HL-60 (cell line): ENCODE measurements at regions not wholly inside any gene's neighbourhood (a gene's known extent, or its start where the extent isn't known, plus 50 kb on each side); places are given as distances from the start of the nearest gene placed in this dataset.
A peak's percentile ranks its signal among the peaks of the same experiment; 100 is the strongest.

Experiments used
- DNase-seq, 2 experiments: peaks; one replicate each; pipeline ENCODE4 v3.0.0-alpha.2; 2010 to 2020; ENCODE audit warnings: low read depth in 1 of 2, low spot score in 1 of 2
- H3K27ac ChIP-seq: fragments of 250-450 bp; sonication (Bioruptor Pico); replicated peaks from 2 replicates; pipeline ENCODE4 v1.5.1; 2020; ENCODE audit warnings: mild to moderate bottlenecking, moderate library complexity
- H3K27me3 ChIP-seq: fragments of 250-450 bp; sonication (Bioruptor Pico); 2 replicates; pipeline ENCODE4 v1.5.1; 2021; ENCODE audit warnings: mild to moderate bottlenecking, moderate library complexity; ENCODE audit not compliant: insufficient read depth, poor library complexity, severe bottlenecking
- H3K4me3 ChIP-seq: replicated peaks from 2 replicates; pipeline ENCODE4 v1.5.1; 2011; ENCODE audit warnings: mild to moderate bottlenecking, control low read depth, low read length; ENCODE audit not compliant: insufficient read depth
- GABPA ChIP-seq: IDR thresholded peaks from 2 replicates; pipeline ENCODE4 v1.6.1; 2012; ENCODE audit warnings: low read depth
- POLR2AphosphoS5 ChIP-seq: IDR thresholded peaks from 2 replicates; pipeline ENCODE4 v1.6.1; 2012; ENCODE audit warnings: low read depth
- SPI1 ChIP-seq: IDR thresholded peaks from 2 replicates; pipeline ENCODE4 v1.6.1; 2012; ENCODE audit warnings: low read depth, mild to moderate bottlenecking, borderline replicate concordance
- TF ChIP-seq, protein P1 (sequence below): IDR thresholded peaks from one replicate; pipeline ENCODE4 v1.5.1; 2011; ENCODE audit warnings: low read length, control low read depth, inconsistent platforms; ENCODE audit not compliant: insufficient read depth
- TF ChIP-seq, protein P2 (sequence below): IDR thresholded peaks from 2 replicates; pipeline ENCODE4 v1.6.1; 2012; ENCODE audit warnings: low read depth; ENCODE audit not compliant: insufficient replicate concordance

DNA sequence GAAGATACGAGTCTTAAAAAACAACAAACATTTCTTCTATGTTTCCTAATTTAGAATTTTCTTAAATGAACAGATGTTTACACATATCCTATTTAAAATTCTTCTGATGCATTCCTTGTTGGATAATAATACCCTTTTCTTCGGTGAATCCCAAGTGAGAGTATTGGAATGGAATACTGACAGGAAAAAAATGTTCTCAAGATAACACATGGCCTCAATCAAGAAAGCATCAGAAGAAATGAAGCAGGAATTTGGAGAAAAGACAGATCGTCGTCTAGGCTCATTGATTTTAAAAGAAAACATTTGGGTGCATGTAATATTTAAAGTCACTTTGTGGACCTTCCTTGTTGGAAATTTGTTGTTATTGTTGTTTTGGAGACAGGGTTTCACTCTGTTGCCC lies 196.9 kb upstream of the ANK2 start:
- Histone ChIP-seq H3K27ac (no peak overlapping the region), H3K4me3 (no peak overlapping the region), H3K27me3 (no peaks in the 10 kb centered on the region)
- no peak for DNase-seq
- TF ChIP-seq, protein P1, sequence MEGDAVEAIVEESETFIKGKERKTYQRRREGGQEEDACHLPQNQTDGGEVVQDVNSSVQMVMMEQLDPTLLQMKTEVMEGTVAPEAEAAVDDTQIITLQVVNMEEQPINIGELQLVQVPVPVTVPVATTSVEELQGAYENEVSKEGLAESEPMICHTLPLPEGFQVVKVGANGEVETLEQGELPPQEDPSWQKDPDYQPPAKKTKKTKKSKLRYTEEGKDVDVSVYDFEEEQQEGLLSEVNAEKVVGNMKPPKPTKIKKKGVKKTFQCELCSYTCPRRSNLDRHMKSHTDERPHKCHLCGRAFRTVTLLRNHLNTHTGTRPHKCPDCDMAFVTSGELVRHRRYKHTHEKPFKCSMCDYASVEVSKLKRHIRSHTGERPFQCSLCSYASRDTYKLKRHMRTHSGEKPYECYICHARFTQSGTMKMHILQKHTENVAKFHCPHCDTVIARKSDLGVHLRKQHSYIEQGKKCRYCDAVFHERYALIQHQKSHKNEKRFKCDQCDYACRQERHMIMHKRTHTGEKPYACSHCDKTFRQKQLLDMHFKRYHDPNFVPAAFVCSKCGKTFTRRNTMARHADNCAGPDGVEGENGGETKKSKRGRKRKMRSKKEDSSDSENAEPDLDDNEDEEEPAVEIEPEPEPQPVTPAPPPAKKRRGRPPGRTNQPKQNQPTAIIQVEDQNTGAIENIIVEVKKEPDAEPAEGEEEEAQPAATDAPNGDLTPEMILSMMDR, result no peak
- TF ChIP-seq, protein P2, sequence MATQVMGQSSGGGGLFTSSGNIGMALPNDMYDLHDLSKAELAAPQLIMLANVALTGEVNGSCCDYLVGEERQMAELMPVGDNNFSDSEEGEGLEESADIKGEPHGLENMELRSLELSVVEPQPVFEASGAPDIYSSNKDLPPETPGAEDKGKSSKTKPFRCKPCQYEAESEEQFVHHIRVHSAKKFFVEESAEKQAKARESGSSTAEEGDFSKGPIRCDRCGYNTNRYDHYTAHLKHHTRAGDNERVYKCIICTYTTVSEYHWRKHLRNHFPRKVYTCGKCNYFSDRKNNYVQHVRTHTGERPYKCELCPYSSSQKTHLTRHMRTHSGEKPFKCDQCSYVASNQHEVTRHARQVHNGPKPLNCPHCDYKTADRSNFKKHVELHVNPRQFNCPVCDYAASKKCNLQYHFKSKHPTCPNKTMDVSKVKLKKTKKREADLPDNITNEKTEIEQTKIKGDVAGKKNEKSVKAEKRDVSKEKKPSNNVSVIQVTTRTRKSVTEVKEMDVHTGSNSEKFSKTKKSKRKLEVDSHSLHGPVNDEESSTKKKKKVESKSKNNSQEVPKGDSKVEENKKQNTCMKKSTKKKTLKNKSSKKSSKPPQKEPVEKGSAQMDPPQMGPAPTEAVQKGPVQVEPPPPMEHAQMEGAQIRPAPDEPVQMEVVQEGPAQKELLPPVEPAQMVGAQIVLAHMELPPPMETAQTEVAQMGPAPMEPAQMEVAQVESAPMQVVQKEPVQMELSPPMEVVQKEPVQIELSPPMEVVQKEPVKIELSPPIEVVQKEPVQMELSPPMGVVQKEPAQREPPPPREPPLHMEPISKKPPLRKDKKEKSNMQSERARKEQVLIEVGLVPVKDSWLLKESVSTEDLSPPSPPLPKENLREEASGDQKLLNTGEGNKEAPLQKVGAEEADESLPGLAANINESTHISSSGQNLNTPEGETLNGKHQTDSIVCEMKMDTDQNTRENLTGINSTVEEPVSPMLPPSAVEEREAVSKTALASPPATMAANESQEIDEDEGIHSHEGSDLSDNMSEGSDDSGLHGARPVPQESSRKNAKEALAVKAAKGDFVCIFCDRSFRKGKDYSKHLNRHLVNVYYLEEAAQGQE, result no peak
- TF ChIP-seq POLR2AphosphoS5 (no peak), SPI1 (no peak), GABPA (no peak)

DNA sequence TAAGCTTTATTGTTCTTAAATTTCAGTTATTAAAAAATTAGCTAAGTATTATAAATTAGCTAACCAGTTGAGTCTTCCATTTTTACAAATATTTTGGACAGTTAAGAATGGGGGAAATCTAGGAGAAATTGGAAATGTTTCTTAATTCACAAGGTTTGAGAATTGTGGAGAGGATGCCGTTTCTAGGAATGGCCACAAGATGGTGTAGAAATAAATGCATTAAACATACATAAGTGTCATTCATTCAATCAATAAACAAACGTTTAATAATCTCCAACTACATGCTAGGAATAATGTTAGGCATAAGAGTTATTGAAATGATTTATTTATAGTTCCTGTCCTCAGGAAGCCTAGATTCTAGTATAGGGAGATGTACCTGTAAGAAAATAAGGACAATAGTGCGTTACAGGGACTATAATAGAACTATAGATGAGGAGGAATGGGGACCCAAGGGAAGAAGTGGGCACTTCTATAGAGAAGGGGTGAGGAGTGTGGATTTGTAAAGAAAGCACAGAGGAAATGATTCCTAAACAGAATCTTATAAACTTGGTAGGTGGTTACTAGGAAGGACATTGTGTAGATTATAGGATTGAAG lies 195.7 kb upstream of the ANK2 start:
- H3K27ac ChIP-seq, result no peak overlapping the region
- no peaks in the 10 kb centered on the region for H3K27me3 ChIP-seq
- DNase-seq, result no peak
- TF ChIP-seq, protein P2, result no peak
- TF ChIP-seq, protein P1, result peak; percentile 20
- no peak overlapping the region for H3K4me3 ChIP-seq

- H3K4me3 ChIP-seq, result no peak overlapping the region
- H3K27ac ChIP-seq, result no peak overlapping the region
- no peak for DNase-seq
- TF ChIP-seq GABPA, result no peak
- TF ChIP-seq POLR2AphosphoS5, result no peak
- TF ChIP-seq, protein P1, result no peak
- no peak for TF ChIP-seq SPI1
- TF ChIP-seq, protein P2, result no peak
- no peaks in the 10 kb centered on the region for H3K27me3 ChIP-seq
These were observed 195.0 kb upstream of the ANK2 start for GRCh38 chr4:112854420-112854819.
